Esophagus muscularis mucosa (tissue), 3 donors: ENCODE measurements at regions not wholly inside any gene's neighbourhood (a gene's known extent, or its start where the extent isn't known, plus 50 kb on each side); places are given as distances from the start of the nearest gene placed in this dataset.

Source experiments
- CTCF ChIP-seq, 3 experiments: fragments of 200-600 bp in 2 of 3; fragments of 450-650 bp in 1 of 3; sonication (generic) in 2 of 3; IDR thresholded peaks; one replicate each; pipeline ENCODE4 v1.5.1; 2017 to 2019; ENCODE audit warnings: antibody characterized with exemption in 3 of 3, mild to moderate bottlenecking in 2 of 3, moderate library complexity in 1 of 3
- POLR2A ChIP-seq: fragments of 450-650 bp; IDR thresholded peaks from one replicate; pipeline ENCODE4 v1.6.1; 2017; ENCODE audit warnings: antibody characterized with exemption, moderate library complexity, mild to moderate bottlenecking, low read depth
- POLR2AphosphoS5 ChIP-seq, 2 donors: sonication (generic); formaldehyde crosslinking; IDR thresholded peaks; one replicate each; pipeline ENCODE4 v1.6.1; 2017; ENCODE audit warnings: antibody characterized with exemption in 2 of 2

GRCh38 chr2:18401471-18401870 lies 159.0 kb downstream of the RDH14 start:
- TF ChIP-seq POLR2A = no peak
- TF ChIP-seq CTCF (IDR thresholded peaks at IDR 0.05) = no peak
- no peak for TF ChIP-seq POLR2AphosphoS5 (IDR thresholded peaks at IDR 0.05)
